GM12878 (cell line): ENCODE measurements at regions not wholly inside any gene's neighbourhood (a gene's known extent, or its start where the extent isn't known, plus 50 kb on each side); places are given as distances from the start of the nearest gene placed in this dataset.

Source experiments
- CEBPZ ChIP-seq: fragments of 150-350 bp; IDR thresholded peaks from 2 replicates; pipeline ENCODE4 v1.6.1; 2016; ENCODE audit warnings: low read depth, low read length
- CREB1 ChIP-seq: IDR thresholded peaks from 2 replicates; pipeline ENCODE4 v1.6.1; 2012; ENCODE audit warnings: low read depth, mild to moderate bottlenecking, inconsistent platforms
- GATAD2B ChIP-seq: fragments of 450-650 bp; conservative IDR thresholded peaks from 2 replicates; pipeline ENCODE4 v1.6.1; 2017; ENCODE audit warnings: low read depth, mild to moderate bottlenecking, moderate library complexity
- HDGF ChIP-seq: fragments of 450-650 bp; IDR thresholded peaks from 2 replicates; pipeline ENCODE4 v1.6.1; 2016; ENCODE audit warnings: antibody characterized with exemption
- KLF5 ChIP-seq: fragments of 450-650 bp; IDR thresholded peaks from 2 replicates; pipeline ENCODE4 v1.6.1; 2014; ENCODE audit warnings: mild to moderate bottlenecking; ENCODE audit not compliant: partially characterized antibody
- MEF2B ChIP-seq: fragments of 450-650 bp; IDR thresholded peaks from 2 replicates; pipeline ENCODE4 v1.6.1; 2018; ENCODE audit warnings: mild to moderate bottlenecking, moderate library complexity; ENCODE audit not compliant: partially characterized antibody, poor library complexity, severe bottlenecking
- MTA3 ChIP-seq: IDR thresholded peaks from 2 replicates; pipeline ENCODE4 v1.6.1; 2012; ENCODE audit warnings: low read length, inconsistent platforms, borderline replicate concordance
- NR2F1 ChIP-seq: fragments of 450-650 bp; conservative IDR thresholded peaks from 2 replicates; pipeline ENCODE4 v1.6.1; 2017; ENCODE audit warnings: mild to moderate bottlenecking
- POLR2AphosphoS5 ChIP-seq: IDR thresholded peaks from 2 replicates; pipeline ENCODE4 v1.6.1; 2011; ENCODE audit warnings: mild to moderate bottlenecking, low read length, inconsistent platforms
- PRDM15 ChIP-seq: fragments of 450-650 bp; formaldehyde crosslinking; IDR thresholded peaks from 2 replicates; pipeline ENCODE4 v1.4.0; 2020; ENCODE audit warnings: mild to moderate bottlenecking, moderate library complexity
- RBBP5 ChIP-seq: fragments of 200-600 bp; sonication (generic); conservative IDR thresholded peaks from 2 replicates; pipeline ENCODE4 v1.6.1; 2016
- RELA ChIP-seq: fragments of 450-650 bp; IDR thresholded peaks from 2 replicates; pipeline ENCODE4 v1.8.0; 2014; ENCODE audit warnings: borderline replicate concordance; ENCODE audit not compliant: partially characterized antibody
- TF ChIP-seq, protein P1 (sequence below): fragments of 450-650 bp; conservative IDR thresholded peaks from 2 replicates; pipeline ENCODE4 v1.6.1; 2017; ENCODE audit warnings: mild to moderate bottlenecking, moderate library complexity
- TF ChIP-seq, protein P2 (sequence below): fragments of 150-350 bp; IDR thresholded peaks from 2 replicates; pipeline ENCODE4 v1.6.1; 2014; ENCODE audit warnings: mild to moderate bottlenecking, low read depth, low read length
- TF ChIP-seq, protein P3 (sequence below): IDR thresholded peaks from 2 replicates; pipeline ENCODE4 v1.6.1; 2011; ENCODE audit warnings: low read depth, mild to moderate bottlenecking, low read length, moderate library complexity, borderline replicate concordance; ENCODE audit errors: extremely low read depth

- TF ChIP-seq, protein P1, sequence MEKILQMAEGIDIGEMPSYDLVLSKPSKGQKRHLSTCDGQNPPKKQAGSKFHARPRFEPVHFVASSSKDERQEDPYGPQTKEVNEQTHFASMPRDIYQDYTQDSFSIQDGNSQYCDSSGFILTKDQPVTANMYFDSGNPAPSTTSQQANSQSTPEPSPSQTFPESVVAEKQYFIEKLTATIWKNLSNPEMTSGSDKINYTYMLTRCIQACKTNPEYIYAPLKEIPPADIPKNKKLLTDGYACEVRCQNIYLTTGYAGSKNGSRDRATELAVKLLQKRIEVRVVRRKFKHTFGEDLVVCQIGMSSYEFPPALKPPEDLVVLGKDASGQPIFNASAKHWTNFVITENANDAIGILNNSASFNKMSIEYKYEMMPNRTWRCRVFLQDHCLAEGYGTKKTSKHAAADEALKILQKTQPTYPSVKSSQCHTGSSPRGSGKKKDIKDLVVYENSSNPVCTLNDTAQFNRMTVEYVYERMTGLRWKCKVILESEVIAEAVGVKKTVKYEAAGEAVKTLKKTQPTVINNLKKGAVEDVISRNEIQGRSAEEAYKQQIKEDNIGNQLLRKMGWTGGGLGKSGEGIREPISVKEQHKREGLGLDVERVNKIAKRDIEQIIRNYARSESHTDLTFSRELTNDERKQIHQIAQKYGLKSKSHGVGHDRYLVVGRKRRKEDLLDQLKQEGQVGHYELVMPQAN = no peak
- TF ChIP-seq RELA (no peak), CEBPZ (no peak), RBBP5 (no peak), POLR2AphosphoS5 (no peak), MTA3 (no peak), MEF2B (peak; percentile 90), NR2F1 (no peak), HDGF (no peak), GATAD2B (0 out of 2 replicates have a peak, but pooled peaks have one; percentile 13), KLF5 (no peak), PRDM15 (CRISPR knock-in tag) (no peak), CREB1 (no peak)
- TF ChIP-seq, protein P2, sequence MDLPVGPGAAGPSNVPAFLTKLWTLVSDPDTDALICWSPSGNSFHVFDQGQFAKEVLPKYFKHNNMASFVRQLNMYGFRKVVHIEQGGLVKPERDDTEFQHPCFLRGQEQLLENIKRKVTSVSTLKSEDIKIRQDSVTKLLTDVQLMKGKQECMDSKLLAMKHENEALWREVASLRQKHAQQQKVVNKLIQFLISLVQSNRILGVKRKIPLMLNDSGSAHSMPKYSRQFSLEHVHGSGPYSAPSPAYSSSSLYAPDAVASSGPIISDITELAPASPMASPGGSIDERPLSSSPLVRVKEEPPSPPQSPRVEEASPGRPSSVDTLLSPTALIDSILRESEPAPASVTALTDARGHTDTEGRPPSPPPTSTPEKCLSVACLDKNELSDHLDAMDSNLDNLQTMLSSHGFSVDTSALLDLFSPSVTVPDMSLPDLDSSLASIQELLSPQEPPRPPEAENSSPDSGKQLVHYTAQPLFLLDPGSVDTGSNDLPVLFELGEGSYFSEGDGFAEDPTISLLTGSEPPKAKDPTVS = no peak
- TF ChIP-seq, protein P3, sequence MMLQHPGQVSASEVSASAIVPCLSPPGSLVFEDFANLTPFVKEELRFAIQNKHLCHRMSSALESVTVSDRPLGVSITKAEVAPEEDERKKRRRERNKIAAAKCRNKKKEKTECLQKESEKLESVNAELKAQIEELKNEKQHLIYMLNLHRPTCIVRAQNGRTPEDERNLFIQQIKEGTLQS = no peak
These were observed 53.6 kb upstream of the APC start (continued) for GRCh38 chr5:112684121-112684520.
